ENCODE measurements at regions not wholly inside any gene's neighbourhood (a gene's known extent, or its start where the extent isn't known, plus 50 kb on each side); places are given as distances from the start of the nearest gene placed in this dataset.
"Not testable (repeated sequence)": the region's sequence is repeated elsewhere in the genome, so short reads cannot be mapped to it uniquely, and the experiment has no call there.

- Histone ChIP-seq H3K4me3 (ENCODE audit: low read length in 2 of 2) (no peak overlapping the region), H3K4me1 (ENCODE audit: control insufficient read depth in 1 of 2, insufficient read depth in 2 of 2, low read length in 2 of 2) (no peaks in the 10 kb centered on the region), H3K27me3 (ENCODE audit: control insufficient read depth in 1 of 2, insufficient read depth in 2 of 2, low read length in 1 of 2) (no peaks in the 10 kb centered on the region), H3K27ac (ENCODE audit: low read depth in 1 of 2, low read length in 2 of 2) (no peak overlapping the region), H3K36me3 (ENCODE audit: control insufficient read depth in 1 of 2, insufficient read depth in 2 of 2, low read length in 1 of 2) (no peaks in the 10 kb centered on the region), H3K9me3 (ENCODE audit: control insufficient read depth, low read length) (no peaks in the 10 kb centered on the region)
- DNase-seq = peak in 1 of 2 donors; percentile 69
- intact Hi-C loops (cut with DNase I) = no loop called here
- WGBS, 2 donors = 81% methylated on average over 15 to 16 of the region's 16 CpGs
- ATAC-seq (ENCODE audit: low FRiP score) = no peak
Measured at GRCh38 chr6:170057034-170057734, 233.7 kb downstream of the DLL1 start.

DNA sequence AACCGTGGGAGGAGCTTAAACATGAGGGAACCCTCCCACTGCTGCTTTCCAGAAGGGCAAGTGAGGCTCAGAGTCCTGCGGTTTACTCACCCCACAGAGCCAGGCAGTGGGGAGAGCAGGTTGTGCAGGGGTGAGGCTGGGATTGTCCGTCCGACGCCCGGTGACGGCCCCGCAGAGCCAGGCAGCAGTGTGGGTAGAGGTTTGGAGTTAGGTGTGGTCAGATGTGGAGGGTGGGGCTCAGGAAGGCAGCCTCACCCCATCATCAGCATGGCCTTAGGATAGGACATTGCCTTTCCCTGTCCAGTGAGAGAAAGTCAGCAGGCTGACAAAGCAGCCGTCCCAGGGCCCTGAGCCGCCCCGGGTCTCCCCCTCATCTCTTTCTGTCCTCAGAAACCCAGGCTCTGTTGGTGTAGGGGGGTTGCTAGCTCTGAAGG, 234.6 kb downstream of the DLL1 start:
- Histone ChIP-seq H3K4me1 (ENCODE audit: control insufficient read depth in 1 of 2, insufficient read depth in 2 of 2, low read length in 2 of 2) (no peaks in the 10 kb centered on the region), H3K4me3 (ENCODE audit: low read length in 2 of 2) (no peak overlapping the region), H3K9me3 (ENCODE audit: control insufficient read depth, low read length) (no peaks in the 10 kb centered on the region), H3K27ac (ENCODE audit: low read depth in 1 of 2, low read length in 2 of 2) (no peak overlapping the region), H3K36me3 (ENCODE audit: control insufficient read depth in 1 of 2, insufficient read depth in 2 of 2, low read length in 1 of 2) (no peaks in the 10 kb centered on the region), H3K27me3 (ENCODE audit: control insufficient read depth in 1 of 2, insufficient read depth in 2 of 2, low read length in 1 of 2) (no peaks in the 10 kb centered on the region)
- intact Hi-C loops (cut with DNase I) = no loop called here
- ATAC-seq (ENCODE audit: low FRiP score) (no peak), DNase-seq (peak in 1 of 2 donors; percentile 52)
- WGBS, 2 donors = 89 to 91% methylated on average over 11 of the region's 11 CpGs

DNA sequence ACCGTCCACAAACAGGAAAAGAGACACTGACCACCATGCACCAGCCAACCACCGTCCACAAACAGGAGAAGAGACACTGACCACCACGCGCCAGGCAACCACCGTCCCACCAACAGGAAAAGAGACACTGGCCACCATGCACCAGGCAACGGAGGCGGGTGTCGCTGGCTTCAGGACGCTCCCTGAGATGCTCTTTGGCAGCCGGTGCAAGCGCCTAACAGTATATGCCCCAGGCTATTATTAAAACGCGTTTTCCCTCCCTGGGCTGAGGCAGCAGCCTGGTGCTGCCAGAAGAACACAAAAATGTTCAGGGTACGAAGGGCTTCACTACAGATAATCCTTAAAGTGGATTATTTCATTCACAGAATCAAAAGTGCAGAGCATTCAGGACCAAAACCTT, 235.1 kb downstream of the DLL1 start:
- peak in 1 of 2 donors; percentile 51 for DNase-seq
- H3K9me3 ChIP-seq (ENCODE audit: control insufficient read depth, low read length); intact Hi-C loops (cut with DNase I); H3K36me3 ChIP-seq (ENCODE audit: control insufficient read depth in 1 of 2, insufficient read depth in 2 of 2, low read length in 1 of 2); H3K4me3 ChIP-seq (ENCODE audit: low read length in 2 of 2); H3K4me1 ChIP-seq (ENCODE audit: control insufficient read depth in 1 of 2, insufficient read depth in 2 of 2, low read length in 2 of 2); H3K27me3 ChIP-seq (ENCODE audit: control insufficient read depth in 1 of 2, insufficient read depth in 2 of 2, low read length in 1 of 2); H3K27ac ChIP-seq (ENCODE audit: low read depth in 1 of 2, low read length in 2 of 2); ATAC-seq (ENCODE audit: low FRiP score): not testable (repeated sequence)
- WGBS, 2 donors = 92 to 93% methylated on average over 11 to 14 of the region's 14 CpGs

DNA sequence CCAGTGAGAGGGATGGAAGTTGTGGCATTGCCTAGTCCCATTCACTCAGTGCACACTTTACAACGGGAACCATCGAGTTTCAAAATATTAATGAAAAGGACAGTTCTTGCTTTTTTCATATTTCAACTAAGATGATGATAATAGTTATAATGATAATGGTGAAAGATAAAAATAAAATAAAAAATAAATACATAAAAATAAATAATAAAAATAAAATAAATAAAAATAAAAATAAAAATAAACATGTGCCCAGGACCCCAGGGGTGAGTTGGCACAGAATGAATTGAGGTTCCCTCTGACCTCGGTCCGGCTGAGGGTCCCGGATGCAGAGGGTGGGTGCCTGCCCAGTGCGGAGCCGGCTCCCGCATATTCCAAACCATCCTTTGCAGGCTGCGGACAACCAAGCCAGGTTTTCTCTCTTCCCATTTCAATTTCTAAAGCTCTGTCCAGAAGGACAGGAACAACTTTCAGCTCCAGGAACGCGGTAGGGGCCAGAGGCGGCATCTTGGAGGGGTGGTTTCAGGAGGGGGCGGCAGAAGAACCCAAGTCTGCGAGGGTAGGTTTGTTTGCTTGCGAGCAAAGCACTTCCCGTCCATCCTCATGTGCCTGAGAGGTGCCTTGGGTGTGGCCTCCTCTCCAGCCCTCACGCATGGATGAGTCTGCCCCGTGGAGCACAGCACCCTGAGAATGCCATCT, 236.8 kb downstream of the DLL1 start:
- intact Hi-C loops (cut with DNase I) = no loop called here
- Histone ChIP-seq H3K36me3 (ENCODE audit: control insufficient read depth in 1 of 2, insufficient read depth in 2 of 2, low read length in 1 of 2) (no peaks in the 10 kb centered on the region), H3K27ac (ENCODE audit: low read depth in 1 of 2, low read length in 2 of 2) (no peak overlapping the region), H3K9me3 (ENCODE audit: control insufficient read depth, low read length) (no peaks in the 10 kb centered on the region), H3K27me3 (ENCODE audit: control insufficient read depth in 1 of 2, insufficient read depth in 2 of 2, low read length in 1 of 2) (no peaks in the 10 kb centered on the region), H3K4me1 (ENCODE audit: control insufficient read depth in 1 of 2, insufficient read depth in 2 of 2, low read length in 2 of 2) (no peaks in the 10 kb centered on the region), H3K4me3 (ENCODE audit: low read length in 2 of 2) (no peak overlapping the region)
- ATAC-seq (ENCODE audit: low FRiP score) (no peak), DNase-seq (peak in 1 of 2 donors; percentile 46)
- 62 to 73% methylated on average over 18 of the region's 18 CpGs for WGBS, 2 donors

DNA sequence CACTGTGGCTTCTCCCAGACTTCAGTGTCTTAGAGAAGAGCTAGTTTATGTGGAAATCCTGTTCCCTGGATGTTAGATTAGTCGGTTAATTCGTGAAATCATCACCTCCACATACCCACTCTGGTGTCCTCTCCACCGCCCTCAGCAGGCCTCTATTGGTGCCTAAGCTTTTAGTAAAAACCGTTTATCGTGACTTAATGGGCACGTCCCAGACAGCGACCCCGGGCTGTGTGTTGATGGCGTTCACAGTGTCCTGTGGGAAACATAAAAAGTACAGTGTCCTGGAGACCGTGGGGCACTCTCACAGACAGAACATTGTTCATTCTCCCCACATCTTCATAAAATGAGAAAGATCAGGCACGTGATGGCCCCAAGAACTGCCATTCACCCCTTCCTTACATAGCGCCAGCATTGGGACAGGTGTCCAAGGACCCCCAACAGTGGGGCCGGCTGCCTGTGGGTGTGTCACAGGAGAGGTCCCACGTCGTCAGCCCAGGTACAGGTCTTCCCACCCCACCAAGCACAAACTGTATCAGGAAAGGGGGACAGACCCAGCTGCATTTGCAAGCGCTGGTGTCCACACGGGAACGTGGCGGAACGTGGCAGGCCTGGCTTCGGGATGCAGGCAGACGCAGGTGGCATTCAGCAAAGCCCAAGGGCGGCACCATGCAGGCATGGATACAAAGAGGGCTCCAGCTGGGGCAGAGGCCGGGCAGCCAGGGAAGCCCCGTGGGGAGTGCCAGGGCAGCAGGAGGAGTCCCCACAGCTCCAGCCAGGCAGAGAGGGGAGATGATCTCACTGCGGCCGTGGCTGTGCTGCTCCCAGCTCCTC, 237.7 kb downstream of the DLL1 start:
- Histone ChIP-seq H3K4me1 (ENCODE audit: control insufficient read depth in 1 of 2, insufficient read depth in 2 of 2, low read length in 2 of 2) (no peaks in the 10 kb centered on the region), H3K36me3 (ENCODE audit: control insufficient read depth in 1 of 2, insufficient read depth in 2 of 2, low read length in 1 of 2) (no peaks in the 10 kb centered on the region), H3K4me3 (ENCODE audit: low read length in 2 of 2) (no peak overlapping the region), H3K27ac (ENCODE audit: low read depth in 1 of 2, low read length in 2 of 2) (no peak overlapping the region), H3K27me3 (ENCODE audit: control insufficient read depth in 1 of 2, insufficient read depth in 2 of 2, low read length in 1 of 2) (no peaks in the 10 kb centered on the region), H3K9me3 (ENCODE audit: control insufficient read depth, low read length) (no peaks in the 10 kb centered on the region)
- peak; percentile 42 to 72 for DNase-seq
- intact Hi-C loops (cut with DNase I) = no loop called here
- WGBS, 2 donors = 78 to 84% methylated on average over 27 of the region's 27 CpGs
- ATAC-seq (ENCODE audit: low FRiP score) = no peak

GRCh38 chr6:170051229-170052172, 239.4 kb downstream of the DLL1 start:
- H3K4me1 ChIP-seq (ENCODE audit: control insufficient read depth in 1 of 2, insufficient read depth in 2 of 2, low read length in 2 of 2) = no peaks in the 10 kb centered on the region
- H3K9me3 ChIP-seq (ENCODE audit: control insufficient read depth, low read length) = no peaks in the 10 kb centered on the region
- DNase-seq (peak in 1 of 2 donors; percentile 76), ATAC-seq (ENCODE audit: low FRiP score) (no peak)
- no peak overlapping the region for H3K4me3 ChIP-seq (ENCODE audit: low read length in 2 of 2)
- no peaks in the 10 kb centered on the region for H3K36me3 ChIP-seq (ENCODE audit: control insufficient read depth in 1 of 2, insufficient read depth in 2 of 2, low read length in 1 of 2)
- WGBS, 2 donors = 87% methylated on average over 30 of the region's 30 CpGs
- H3K27me3 ChIP-seq (ENCODE audit: control insufficient read depth in 1 of 2, insufficient read depth in 2 of 2, low read length in 1 of 2) = no peaks in the 10 kb centered on the region
- intact Hi-C loops (cut with DNase I) = no loop called here
- no peak overlapping the region for H3K27ac ChIP-seq (ENCODE audit: low read depth in 1 of 2, low read length in 2 of 2)

DNA sequence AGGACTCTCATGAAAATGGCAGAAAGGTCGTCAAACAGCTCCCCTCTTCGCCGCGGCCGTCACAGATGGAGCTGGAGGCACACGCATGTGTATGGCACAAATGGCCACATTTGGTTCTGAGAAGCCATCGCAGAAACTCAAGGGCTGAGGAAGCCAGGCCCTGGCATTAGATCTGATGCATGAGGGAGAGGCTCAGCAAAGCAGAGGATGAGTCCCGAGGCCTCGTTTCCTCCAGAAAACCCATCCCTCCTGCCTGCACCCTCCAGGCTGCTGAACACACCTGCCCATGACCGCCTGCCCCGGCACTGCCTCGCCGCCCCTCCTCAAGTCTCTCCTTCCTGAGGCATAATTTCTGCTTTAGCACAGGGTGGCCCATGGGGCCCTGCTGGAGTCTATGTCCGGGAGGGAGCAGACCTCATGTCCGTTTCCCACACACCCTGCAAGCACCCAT, 240.3 kb downstream of the DLL1 start:
- no peak for ATAC-seq (ENCODE audit: low FRiP score)
- Histone ChIP-seq H3K36me3 (ENCODE audit: control insufficient read depth in 1 of 2, insufficient read depth in 2 of 2, low read length in 1 of 2) (no peaks in the 10 kb centered on the region), H3K9me3 (ENCODE audit: control insufficient read depth, low read length) (no peaks in the 10 kb centered on the region), H3K4me1 (ENCODE audit: control insufficient read depth in 1 of 2, insufficient read depth in 2 of 2, low read length in 2 of 2) (no peaks in the 10 kb centered on the region), H3K27me3 (ENCODE audit: control insufficient read depth in 1 of 2, insufficient read depth in 2 of 2, low read length in 1 of 2) (no peaks in the 10 kb centered on the region), H3K4me3 (ENCODE audit: low read length in 2 of 2) (no peak overlapping the region), H3K27ac (ENCODE audit: low read depth in 1 of 2, low read length in 2 of 2) (no peak overlapping the region)
- DNase-seq = peak; percentile 42 to 49
- intact Hi-C loops (cut with DNase I) = no loop called here
- WGBS, 2 donors = 93 to 94% methylated on average over 15 of the region's 15 CpGs
